PC-9 (cell line): ENCODE measurements at regions not wholly inside any gene's neighbourhood (a gene's known extent, or its start where the extent isn't known, plus 50 kb on each side); places are given as distances from the start of the nearest gene placed in this dataset.

Experiments used
- EZH2 ChIP-seq: fragments of 200-600 bp; sonication (generic); IDR thresholded peaks from 2 replicates; pipeline ENCODE4 v1.8.0; 2017; ENCODE audit warnings: antibody characterized with exemption, low read depth
- TF ChIP-seq, protein P1 (sequence below): fragments of 200-600 bp; sonication (generic); conservative IDR thresholded peaks from 2 replicates; pipeline ENCODE4 v1.6.1; 2017; ENCODE audit warnings: mixed run types, antibody characterized with exemption, mild to moderate bottlenecking, moderate library complexity

DNA sequence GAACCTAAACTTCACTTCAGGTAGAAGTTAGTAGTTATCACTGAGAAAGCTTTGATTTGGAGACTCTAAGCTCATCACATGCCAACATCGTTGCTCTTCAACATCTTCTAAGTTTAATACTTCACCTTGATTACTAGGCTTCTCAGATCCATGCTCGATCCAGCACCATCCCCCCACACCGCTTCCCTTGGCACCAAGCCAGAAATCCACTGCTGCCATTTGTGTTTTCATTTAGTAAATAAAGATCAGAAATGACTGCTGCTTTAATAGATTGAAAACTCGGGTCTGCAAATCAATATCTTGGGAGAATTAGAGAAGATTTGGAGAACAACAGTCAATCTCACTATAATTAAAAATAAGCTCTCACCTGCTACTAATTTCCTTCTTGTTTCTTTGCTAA lies 214.7 kb upstream of the NR4A3 start:
- TF ChIP-seq, protein P1, sequence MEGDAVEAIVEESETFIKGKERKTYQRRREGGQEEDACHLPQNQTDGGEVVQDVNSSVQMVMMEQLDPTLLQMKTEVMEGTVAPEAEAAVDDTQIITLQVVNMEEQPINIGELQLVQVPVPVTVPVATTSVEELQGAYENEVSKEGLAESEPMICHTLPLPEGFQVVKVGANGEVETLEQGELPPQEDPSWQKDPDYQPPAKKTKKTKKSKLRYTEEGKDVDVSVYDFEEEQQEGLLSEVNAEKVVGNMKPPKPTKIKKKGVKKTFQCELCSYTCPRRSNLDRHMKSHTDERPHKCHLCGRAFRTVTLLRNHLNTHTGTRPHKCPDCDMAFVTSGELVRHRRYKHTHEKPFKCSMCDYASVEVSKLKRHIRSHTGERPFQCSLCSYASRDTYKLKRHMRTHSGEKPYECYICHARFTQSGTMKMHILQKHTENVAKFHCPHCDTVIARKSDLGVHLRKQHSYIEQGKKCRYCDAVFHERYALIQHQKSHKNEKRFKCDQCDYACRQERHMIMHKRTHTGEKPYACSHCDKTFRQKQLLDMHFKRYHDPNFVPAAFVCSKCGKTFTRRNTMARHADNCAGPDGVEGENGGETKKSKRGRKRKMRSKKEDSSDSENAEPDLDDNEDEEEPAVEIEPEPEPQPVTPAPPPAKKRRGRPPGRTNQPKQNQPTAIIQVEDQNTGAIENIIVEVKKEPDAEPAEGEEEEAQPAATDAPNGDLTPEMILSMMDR, result no peak
- no peak for TF ChIP-seq EZH2
